HUES64 (cell line): ENCODE measurements at regions not wholly inside any gene's neighbourhood (a gene's known extent, or its start where the extent isn't known, plus 50 kb on each side); places are given as distances from the start of the nearest gene placed in this dataset.

Experiments
- H3K27ac ChIP-seq: 2 replicates; pipeline ENCODE4 v1.7.0; 2013; ENCODE audit warnings: low read depth, low read length, inconsistent platforms
- H3K27me3 ChIP-seq: 2 replicates; pipeline ENCODE4 v1.6.1; 2013; ENCODE audit warnings: mild to moderate bottlenecking, low read length; ENCODE audit not compliant: insufficient read depth
- H3K36me3 ChIP-seq: 2 replicates; pipeline ENCODE4 v1.6.1; 2013; ENCODE audit warnings: mild to moderate bottlenecking, low read length; ENCODE audit not compliant: insufficient read depth
- H3K4me1 ChIP-seq: 2 replicates; pipeline ENCODE4 v1.6.1; 2013; ENCODE audit warnings: mild to moderate bottlenecking, low read length, moderate library complexity; ENCODE audit not compliant: insufficient read depth
- H3K4me3 ChIP-seq: 2 replicates; pipeline ENCODE4 v1.5.1; 2013; ENCODE audit warnings: mild to moderate bottlenecking, low read length, moderate library complexity
- H3K9ac ChIP-seq: 2 replicates; pipeline ENCODE4 v1.6.1; 2013; ENCODE audit warnings: mild to moderate bottlenecking, low read depth, low read length
- H3K9me3 ChIP-seq: 2 replicates; pipeline ENCODE4 v1.6.1; 2013; ENCODE audit warnings: low read depth, low read length; ENCODE audit not compliant: insufficient read depth
- WGBS: fragments of 150-250, 120-280 bp; methylation state at CpG from one replicate; pipeline ENCODE4 v1.1.7; 2013; ENCODE audit warnings: missing lambda C conversion rate; 5-methylcytosine and 5-hydroxymethylcytosine counted together

DNA sequence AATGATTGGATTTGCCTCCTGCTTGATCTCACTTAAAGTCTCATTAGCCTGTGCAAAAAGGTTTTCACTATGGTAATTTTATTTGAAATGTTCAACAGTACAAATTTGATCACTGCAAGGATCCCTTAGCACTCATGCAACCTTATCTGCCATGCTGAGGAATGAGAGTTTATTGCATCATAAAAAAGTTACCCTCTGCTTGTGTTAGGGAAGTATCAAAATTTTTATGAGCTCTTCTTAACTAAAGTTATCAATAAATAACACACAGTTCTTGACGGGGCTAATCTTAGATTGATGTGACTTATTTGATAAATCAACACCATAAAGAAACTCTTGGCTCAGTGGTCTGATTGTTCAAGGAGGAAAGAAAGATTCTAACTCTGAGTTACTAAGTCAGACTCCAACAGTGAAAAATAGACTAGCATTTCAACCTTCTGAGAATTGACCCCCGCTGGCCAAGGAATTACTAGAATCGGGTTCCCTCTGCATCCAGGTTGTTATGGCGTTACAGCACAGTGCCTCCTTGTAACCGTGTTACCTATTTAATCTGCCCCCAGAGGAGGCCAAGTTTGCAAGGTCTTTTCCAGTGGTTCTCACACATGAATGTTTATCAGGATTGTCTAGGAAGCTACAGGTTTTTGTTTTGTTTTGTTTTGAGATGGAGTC, 259.7 kb downstream of the CDCA7 start:
- H3K9me3 ChIP-seq = no peaks in the 10 kb centered on the region
- H3K36me3 ChIP-seq = no peaks in the 10 kb centered on the region
- 91% methylated on average over 4 of the region's 5 CpGs for WGBS
- no peak overlapping the region for H3K4me3 ChIP-seq
- H3K27ac ChIP-seq = no peak overlapping the region
- H3K27me3 ChIP-seq = no peaks in the 10 kb centered on the region
- H3K9ac ChIP-seq = no peak overlapping the region
- no peaks in the 10 kb centered on the region for H3K4me1 ChIP-seq

DNA sequence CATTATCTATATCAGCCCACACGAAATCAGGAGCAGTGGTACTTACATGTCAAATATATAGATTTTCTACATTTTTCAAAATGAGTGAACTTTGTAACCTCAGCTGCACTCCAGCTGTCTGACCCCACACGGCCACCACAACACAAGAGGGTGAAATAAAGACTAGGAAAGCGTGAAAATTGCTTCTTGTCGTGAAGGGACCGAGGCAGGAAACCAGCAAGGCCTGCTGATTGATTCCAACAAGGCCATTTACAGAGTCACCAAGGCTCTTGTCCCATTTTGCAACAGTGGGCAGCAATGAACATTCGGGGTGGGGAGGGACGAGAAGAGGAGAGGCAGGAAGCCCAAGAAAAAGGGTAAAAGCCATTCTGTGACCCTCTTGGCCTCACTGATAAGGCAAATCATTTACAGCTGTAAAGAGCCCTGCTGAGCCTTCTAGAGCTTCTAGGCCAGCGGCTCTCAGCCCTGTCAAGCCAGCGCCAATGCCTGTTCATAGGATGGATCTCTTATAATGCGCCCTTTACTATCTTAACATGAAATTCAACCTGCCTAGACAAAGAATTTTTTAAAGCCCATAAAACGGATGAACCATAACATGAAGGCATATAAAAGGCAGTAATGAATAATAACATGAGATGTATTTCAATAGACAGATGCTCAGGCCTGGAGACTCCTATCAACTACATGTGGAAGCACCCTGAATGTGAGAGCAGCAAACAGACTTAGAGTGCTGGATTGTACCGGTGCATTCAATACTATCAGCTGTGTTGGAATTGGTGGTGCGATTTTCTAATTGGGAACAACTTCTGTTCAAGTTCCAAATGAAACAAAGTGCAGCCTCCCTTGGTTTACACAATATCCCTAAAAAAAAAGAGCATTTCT, 269.0 kb downstream of the CDCA7 start:
- Histone ChIP-seq H3K9me3 (no peaks in the 10 kb centered on the region), H3K4me3 (no peak overlapping the region), H3K36me3 (no peaks in the 10 kb centered on the region), H3K9ac (no peak overlapping the region), H3K27ac (no peak overlapping the region), H3K27me3 (no peaks in the 10 kb centered on the region), H3K4me1 (peaks cover 14% of the 10 kb centered on the region)
- 52% methylated on average over 11 of the region's 13 CpGs for WGBS

DNA sequence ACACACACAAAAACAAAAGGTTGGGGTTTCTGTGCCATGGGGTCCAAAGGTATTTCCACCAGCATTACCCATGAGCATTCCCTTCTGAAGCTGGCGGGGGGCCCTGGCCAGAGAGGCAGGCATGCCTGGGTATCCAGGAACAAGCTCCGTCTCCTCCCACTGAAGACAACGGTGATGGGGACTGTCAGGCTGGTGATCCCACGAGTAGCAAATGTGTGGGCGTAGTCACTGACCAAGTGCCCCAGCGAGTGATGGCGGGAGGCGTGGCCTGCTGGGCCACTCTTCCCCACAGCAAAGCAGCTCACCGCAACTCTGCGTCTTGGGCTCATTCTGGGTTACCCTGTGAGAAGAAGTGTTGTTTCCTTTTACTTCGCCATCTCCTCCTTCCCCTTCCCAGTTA, 270.6 kb downstream of the CDCA7 start:
- Histone ChIP-seq H3K9me3 (no peaks in the 10 kb centered on the region), H3K27me3 (no peaks in the 10 kb centered on the region), H3K4me1 (peaks cover 14% of the 10 kb centered on the region), H3K4me3 (no peak overlapping the region), H3K9ac (no peak overlapping the region), H3K27ac (no peak overlapping the region), H3K36me3 (no peaks in the 10 kb centered on the region)
- 93% methylated on average over 10 of the region's 11 CpGs for WGBS

DNA sequence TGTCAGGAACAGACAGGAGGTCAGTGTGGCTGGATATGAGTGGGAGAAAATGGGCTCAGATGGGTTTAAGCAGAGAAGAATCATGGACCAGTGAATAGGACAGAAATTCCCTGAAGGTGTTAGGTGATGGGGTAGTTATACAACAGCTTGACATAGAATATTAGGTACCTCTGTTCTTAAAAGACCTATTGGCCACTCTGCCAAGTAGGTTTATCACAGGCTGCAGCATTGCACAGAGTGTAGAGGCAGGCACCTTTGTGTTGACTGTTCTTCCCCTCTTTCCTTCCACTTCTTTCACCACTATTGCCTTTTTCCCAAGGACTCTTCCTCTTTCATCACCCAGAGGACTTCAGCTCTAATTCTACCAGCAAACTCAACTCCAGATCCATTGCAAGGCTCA, 274.4 kb downstream of the CDCA7 start:
- no peaks in the 10 kb centered on the region for H3K36me3 ChIP-seq
- no peaks in the 10 kb centered on the region for H3K9me3 ChIP-seq
- no peak overlapping the region for H3K4me3 ChIP-seq
- peaks cover 10% of the 10 kb centered on the region; the same call in 1 of the 2 replicates for H3K4me1 ChIP-seq
- H3K9ac ChIP-seq = no peak overlapping the region
- no peaks in the 10 kb centered on the region for H3K27me3 ChIP-seq
- no peak overlapping the region for H3K27ac ChIP-seq

GRCh38 chr2:173630425-173631126, 275.9 kb downstream of the CDCA7 start:
- H3K9me3 ChIP-seq = no peaks in the 10 kb centered on the region
- H3K27ac ChIP-seq = no peak overlapping the region

GRCh38 chr2:173631127-173631460, 276.4 kb downstream of the CDCA7 start:
- Histone ChIP-seq H3K36me3 (no peaks in the 10 kb centered on the region), H3K9ac (no peak overlapping the region), H3K9me3 (no peaks in the 10 kb centered on the region), H3K4me1 (peaks cover 8% of the 10 kb centered on the region; the same call in 1 of the 2 replicates), H3K4me3 (no peak overlapping the region), H3K27me3 (no peaks in the 10 kb centered on the region), H3K27ac (no peak overlapping the region)
- WGBS = 57% methylated on average over 4 of the region's 4 CpGs

More at GRCh38 chr2:173630425-173631126, 275.9 kb downstream of the CDCA7 start:
- H3K9ac ChIP-seq = no peak overlapping the region
- 91% methylated on average over 7 of the region's 9 CpGs for WGBS
- peaks cover 8% of the 10 kb centered on the region; the same call in 1 of the 2 replicates for H3K4me1 ChIP-seq
- H3K4me3 ChIP-seq = no peak overlapping the region
- H3K36me3 ChIP-seq = no peaks in the 10 kb centered on the region
- no peaks in the 10 kb centered on the region for H3K27me3 ChIP-seq

DNA sequence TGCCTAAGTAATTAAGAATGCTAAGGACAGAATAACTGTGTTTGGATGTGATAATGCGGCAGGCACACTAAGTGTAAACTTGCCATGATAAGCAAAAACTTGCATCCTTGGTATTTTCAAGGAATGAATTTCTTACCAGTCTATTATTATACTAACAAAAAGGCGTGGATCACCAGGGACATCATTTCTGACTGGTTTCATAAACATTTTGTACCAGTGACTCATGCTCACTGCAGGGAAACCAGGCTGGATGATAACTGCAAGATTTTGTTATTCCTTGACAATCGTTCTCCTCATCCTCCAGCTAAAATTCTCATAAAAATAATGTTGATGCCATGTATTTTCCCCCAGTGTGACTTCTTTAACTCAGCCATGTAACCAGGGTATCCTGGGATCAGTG, 289.5 kb downstream of the CDCA7 start:
- Histone ChIP-seq H3K4me1 (peaks cover 26% of the 10 kb centered on the region), H3K27me3 (no peaks in the 10 kb centered on the region), H3K4me3 (no peak overlapping the region), H3K9ac (no peak overlapping the region), H3K9me3 (no peaks in the 10 kb centered on the region), H3K36me3 (no peaks in the 10 kb centered on the region), H3K27ac (no peak overlapping the region)
- 87% methylated on average over 3 of the region's 3 CpGs for WGBS

DNA sequence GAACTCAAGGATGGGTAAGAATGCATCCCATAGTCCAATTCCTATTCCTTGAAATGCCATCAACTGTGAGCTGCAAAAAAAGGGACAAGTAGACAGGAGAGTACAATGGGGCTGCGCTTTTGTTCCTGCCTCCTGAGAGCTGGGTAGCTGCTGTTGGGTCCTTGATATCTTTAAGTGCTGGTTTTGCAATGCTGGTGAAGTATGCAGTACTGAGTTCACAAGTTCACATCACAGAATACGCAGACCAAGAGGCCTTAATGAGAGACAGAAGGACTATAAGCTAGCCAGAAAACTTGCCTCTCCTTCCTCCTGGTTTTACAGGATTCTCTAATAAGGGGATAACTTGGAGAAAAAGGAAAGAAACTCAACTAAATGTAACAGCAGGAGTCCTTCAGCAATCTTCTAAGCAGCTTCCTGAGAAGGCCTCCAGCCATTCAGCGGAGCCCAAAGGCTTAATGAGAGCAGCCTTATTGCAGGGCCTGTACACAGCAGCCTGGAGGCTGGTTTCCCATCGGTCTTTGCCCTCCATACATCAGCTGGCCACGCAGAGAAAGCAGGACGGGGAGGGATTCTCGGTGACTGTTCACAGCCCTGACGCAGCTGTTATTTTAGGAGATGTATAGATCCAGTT, 293.1 kb downstream of the CDCA7 start:
- no peak overlapping the region for H3K9ac ChIP-seq
- H3K36me3 ChIP-seq = no peaks in the 10 kb centered on the region
- H3K4me1 ChIP-seq = peaks cover 12% of the 10 kb centered on the region; the same call in 1 of the 2 replicates
- peaks cover 5% of the 10 kb centered on the region; the same call in 1 of the 2 replicates for H3K9me3 ChIP-seq
- H3K27me3 ChIP-seq = no peaks in the 10 kb centered on the region
- no peak overlapping the region for H3K27ac ChIP-seq
- no peak overlapping the region for H3K4me3 ChIP-seq
- WGBS = 81% methylated on average over 8 of the region's 8 CpGs

- Histone ChIP-seq H3K9ac (no peak overlapping the region), H3K4me1 (peaks cover 23% of the 10 kb centered on the region; the same call in 1 of the 2 replicates), H3K27me3 (no peaks in the 10 kb centered on the region), H3K4me3 (no peak overlapping the region), H3K9me3 (peaks cover 5% of the 10 kb centered on the region; the same call in 1 of the 2 replicates), H3K27ac (no peak overlapping the region), H3K36me3 (no peaks in the 10 kb centered on the region)
- WGBS = 100% methylated on average over 1 of the region's 2 CpGs
Measured at GRCh38 chr2:173648816-173649215, 294.1 kb downstream of the CDCA7 start.

GRCh38 chr2:173649527-173650219, 295.0 kb downstream of the CDCA7 start:
- 93% methylated on average over 7 of the region's 9 CpGs for WGBS
- H3K9me3 ChIP-seq = peaks cover 5% of the 10 kb centered on the region; the same call in 1 of the 2 replicates
- peaks cover 28% of the 10 kb centered on the region; the same call in 1 of the 2 replicates for H3K4me1 ChIP-seq
- H3K4me3 ChIP-seq = no peak overlapping the region
- H3K36me3 ChIP-seq = no peaks in the 10 kb centered on the region
- H3K9ac ChIP-seq = no peak overlapping the region
- no peak overlapping the region for H3K27ac ChIP-seq
- no peaks in the 10 kb centered on the region for H3K27me3 ChIP-seq
